H9 (cell line): ENCODE measurements at regions not wholly inside any gene's neighbourhood (a gene's known extent, or its start where the extent isn't known, plus 50 kb on each side); places are given as distances from the start of the nearest gene placed in this dataset.

ENCODE experiments used
- DNase-seq: peaks from one replicate; pipeline ENCODE4 v3.0.0-alpha.2; 2017
- H2AFZ ChIP-seq: one replicate; pipeline ENCODE4 v1.6.1; 2013; ENCODE audit warnings: mild to moderate bottlenecking, low read length, control low read depth, moderate library complexity
- H2AK5ac ChIP-seq: 2 replicates; pipeline ENCODE4 v1.6.1; 2013; ENCODE audit warnings: low read length, control low read depth, mixed read lengths; ENCODE audit not compliant: insufficient read length
- H2BK120ac ChIP-seq: one replicate; pipeline ENCODE4 v1.6.1; 2013; ENCODE audit warnings: low read depth, mild to moderate bottlenecking, low read length, control low read depth, inconsistent platforms; ENCODE audit not compliant: poor library complexity, severe bottlenecking
- H2BK12ac ChIP-seq: 2 replicates; pipeline ENCODE4 v1.6.1; 2013; ENCODE audit warnings: low read length, control low read depth, mixed read lengths, low read depth; ENCODE audit not compliant: insufficient read length
- H2BK15ac ChIP-seq: 2 replicates; pipeline ENCODE4 v1.6.1; 2013; ENCODE audit warnings: low read depth, low read length, control low read depth
- H2BK20ac ChIP-seq: one replicate; pipeline ENCODE4 v1.6.1; 2013; ENCODE audit warnings: low read depth, mild to moderate bottlenecking, low read length, control low read depth, inconsistent platforms; ENCODE audit not compliant: poor library complexity, severe bottlenecking
- H2BK5ac ChIP-seq: 2 replicates; pipeline ENCODE4 v1.6.1; 2013; ENCODE audit warnings: low read length, control low read depth, mixed read lengths; ENCODE audit not compliant: insufficient read length
- H3K14ac ChIP-seq: 2 replicates; pipeline ENCODE4 v1.6.1; 2013; ENCODE audit warnings: low read length, control low read depth; ENCODE audit not compliant: insufficient read depth
- H3K18ac ChIP-seq: 2 replicates; pipeline ENCODE4 v1.6.1; 2013; ENCODE audit warnings: low read depth, mild to moderate bottlenecking, mixed read lengths, low read length, control low read depth; ENCODE audit not compliant: insufficient read length
- H3K23ac ChIP-seq: 2 replicates; pipeline ENCODE4 v1.6.1; 2013; ENCODE audit warnings: low read length, control low read depth, mixed read lengths, low read depth; ENCODE audit not compliant: insufficient read length
- H3K23me2 ChIP-seq: 2 replicates; pipeline ENCODE4 v1.6.1; 2013; ENCODE audit warnings: low read depth, mild to moderate bottlenecking, mixed read lengths, low read length, control low read depth; ENCODE audit not compliant: insufficient read length, poor library complexity, severe bottlenecking
- H3K27ac ChIP-seq: 2 replicates; pipeline ENCODE4 v1.5.1; 2013; ENCODE audit warnings: low read length, control low read depth, mixed read lengths, low read depth; ENCODE audit not compliant: insufficient read length
- H3K27me3 ChIP-seq: 2 replicates; pipeline ENCODE4 v1.6.1; 2013; ENCODE audit warnings: low read length, control low read depth, inconsistent platforms; ENCODE audit not compliant: insufficient read depth
- H3K4ac ChIP-seq: 2 replicates; pipeline ENCODE4 v1.6.1; 2013; ENCODE audit warnings: low read depth, mild to moderate bottlenecking, control low read depth, inconsistent platforms, low read length, moderate library complexity
- H3K4me1 ChIP-seq: 2 replicates; pipeline ENCODE4 v1.6.1; 2013; ENCODE audit warnings: low read length, control low read depth, inconsistent platforms; ENCODE audit not compliant: insufficient read depth
- H3K4me2 ChIP-seq: 2 replicates; pipeline ENCODE4 v1.6.1; 2013; ENCODE audit warnings: low read length, control low read depth, mixed read lengths; ENCODE audit not compliant: insufficient read length, insufficient read depth
- H3K56ac ChIP-seq: 2 replicates; pipeline ENCODE4 v1.6.1; 2013; ENCODE audit warnings: low read depth, mild to moderate bottlenecking, mixed read lengths, low read length, control low read depth; ENCODE audit not compliant: insufficient read length
- H3K79me1 ChIP-seq: 2 replicates; pipeline ENCODE4 v1.6.1; 2013; ENCODE audit warnings: low read depth, mild to moderate bottlenecking, moderate library complexity, low read length, control low read depth, inconsistent platforms; ENCODE audit not compliant: insufficient read depth, poor library complexity, severe bottlenecking
- H3K79me2 ChIP-seq: 2 replicates; pipeline ENCODE4 v1.6.1; 2013; ENCODE audit warnings: low read length, control low read depth, inconsistent platforms; ENCODE audit not compliant: insufficient read depth
- H3K9ac ChIP-seq: 2 replicates; pipeline ENCODE4 v1.6.1; 2013; ENCODE audit warnings: low read length, control low read depth, mixed read lengths; ENCODE audit not compliant: insufficient read length; ENCODE audit errors: extremely low read depth
- H3K9me3 ChIP-seq: one replicate; pipeline ENCODE4 v1.6.1; 2013; ENCODE audit warnings: low read depth, low read length, inconsistent platforms; ENCODE audit not compliant: control insufficient read depth
- H3T11ph ChIP-seq: one replicate; pipeline ENCODE4 v1.6.1; 2013; ENCODE audit warnings: mild to moderate bottlenecking, low read length, control low read depth, inconsistent platforms
- H4K20me1 ChIP-seq: one replicate; pipeline ENCODE4 v1.6.1; 2013; ENCODE audit not compliant: control insufficient read depth, insufficient read length, insufficient read depth
- H4K5ac ChIP-seq: 2 replicates; pipeline ENCODE4 v1.6.1; 2013; ENCODE audit warnings: low read depth, mild to moderate bottlenecking, mixed read lengths, low read length, control low read depth; ENCODE audit not compliant: insufficient read length
- H4K8ac ChIP-seq: replicated peaks from 2 replicates; pipeline ENCODE4 v1.6.1; 2013; ENCODE audit warnings: low read length, control low read depth, mixed read lengths, low read depth; ENCODE audit not compliant: insufficient read length
- H4K91ac ChIP-seq: 2 replicates; pipeline ENCODE4 v1.6.1; 2013; ENCODE audit warnings: low read depth, mild to moderate bottlenecking, moderate library complexity, mixed read lengths, low read length, control low read depth; ENCODE audit not compliant: insufficient read length
- H3K27ac Mint-ChIP-seq, 3 experiments: 2 replicates in 2 of 3; 3 replicates in 1 of 3; pipeline ENCODE4 v1.8.0; 2020 to 2021; ENCODE audit warnings: mixed read lengths in 3 of 3, mild to moderate bottlenecking in 1 of 3, moderate library complexity in 1 of 3
- H3K27me3 Mint-ChIP-seq: 2 replicates; pipeline ENCODE4 v1.8.0; 2021; ENCODE audit warnings: low read depth, mild to moderate bottlenecking, moderate library complexity, mixed read lengths
- H3K36me3 Mint-ChIP-seq, 3 experiments: 2 replicates in 2 of 3; 3 replicates in 1 of 3; pipeline ENCODE4 v1.8.0; 2020 to 2021; ENCODE audit warnings: low read depth in 3 of 3, mixed read lengths in 3 of 3; ENCODE audit not compliant: insufficient read depth in 1 of 3
- H3K4me1 Mint-ChIP-seq, 2 experiments: 2 replicates each; pipeline ENCODE4 v1.8.0; 2020; ENCODE audit warnings: mixed read lengths in 2 of 2
- H3K4me3 Mint-ChIP-seq, 2 experiments: 2 replicates in 1 of 2; 3 replicates in 1 of 2; pipeline ENCODE4 v1.8.0; 2020 to 2021; ENCODE audit warnings: mild to moderate bottlenecking in 2 of 2, mixed read lengths in 2 of 2, moderate library complexity in 1 of 2
- H3K9me3 Mint-ChIP-seq, 2 experiments: 2 replicates in 1 of 2; 3 replicates in 1 of 2; pipeline ENCODE4 v1.8.0; 2020; ENCODE audit warnings: mild to moderate bottlenecking in 2 of 2, mixed read lengths in 2 of 2, moderate library complexity in 1 of 2
- CTCF ChIP-seq: fragments of 200-600 bp; sonication (generic); conservative IDR thresholded peaks from 3 replicates; pipeline ENCODE4 v1.8.0; 2021; ENCODE audit warnings: antibody characterized with exemption, mild to moderate bottlenecking
- WGBS: extraction: QIAGEN DNeasy Blood & Tissue Kit; methylation state at CpG from one replicate; pipeline ENCODE4 v1.1.7; 2013; ENCODE audit warnings: missing lambda C conversion rate, low lambda C conversion rate, mixed read lengths; ENCODE audit not compliant: insufficient read length; ENCODE audit errors: extremely low coverage; 5-methylcytosine and 5-hydroxymethylcytosine counted together

DNA sequence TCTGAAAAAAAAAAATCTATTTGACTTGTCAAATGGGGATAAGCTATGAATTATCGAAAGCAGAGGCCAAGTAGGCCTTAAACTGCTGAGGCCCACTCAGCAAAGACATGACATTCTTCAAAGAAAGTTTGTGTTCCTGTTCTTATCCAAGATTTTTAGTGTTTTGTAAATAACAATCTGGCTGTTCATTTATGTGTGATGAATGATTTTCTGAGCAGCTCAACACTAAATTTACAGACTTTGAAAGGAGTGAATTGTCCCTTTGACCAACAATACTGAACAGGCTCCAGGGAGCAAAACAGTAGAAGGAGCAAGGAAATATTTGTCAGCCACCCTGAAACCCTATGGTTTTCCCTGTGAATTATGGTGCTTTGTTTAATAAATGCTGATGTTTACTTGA lies 512.6 kb upstream of the NAALADL2 start:
- Histone ChIP-seq H3K27ac (no peak overlapping the region), H3K18ac (no peak overlapping the region), H3K79me1 (no peaks in the 10 kb centered on the region), H3K4ac (no peak overlapping the region), H2BK15ac (no peak overlapping the region), H2BK12ac (no peak overlapping the region), H3K56ac (no peak overlapping the region), H3K4me1 (no peaks in the 10 kb centered on the region), H3K79me2 (no peaks in the 10 kb centered on the region), H2BK120ac (no peak overlapping the region), H2BK20ac (no peak overlapping the region), H2AFZ (no peak overlapping the region), H2AK5ac (no peak overlapping the region), H3K27me3 (no peaks in the 10 kb centered on the region), H4K8ac (no peak overlapping the region), H4K5ac (no peak overlapping the region), H3K9ac (no peak overlapping the region), H3K23ac (no peak overlapping the region), H3K23me2 (no peaks in the 10 kb centered on the region), H3K14ac (no peak overlapping the region), H3T11ph (no peak overlapping the region), H3K4me2 (no peak overlapping the region), H4K20me1 (no peaks in the 10 kb centered on the region), H2BK5ac (no peak overlapping the region), H4K91ac (no peak overlapping the region), H3K9me3 (peaks cover 5% of the 10 kb centered on the region)
- Mint-ChIP-seq H3K27me3 (no peaks in the 10 kb centered on the region), H3K4me1 (no peaks in the 10 kb centered on the region), H3K4me3 (no peak overlapping the region), H3K36me3 (peaks cover 7 to 15% (median 14%) of the 10 kb centered on the region in 3 experiments; a peak in 6 of 7 replicates), H3K9me3 (peaks cover 11 to 18% of the 10 kb centered on the region in 2 experiments; a peak in 4 of 5 replicates), H3K27ac (no peak overlapping the region)
- TF ChIP-seq CTCF: no peak
- WGBS: no CpG with 5 or more reads among the region's 1 CpG
- DNase-seq: no peak
